ENCODE measurements at regions not wholly inside any gene's neighbourhood (a gene's known extent, or its start where the extent isn't known, plus 50 kb on each side); places are given as distances from the start of the nearest gene placed in this dataset.

- no peak for DNase-seq
These were observed 131.0 kb downstream of the PDGFRA start for GRCh38 chr4:54359919-54360650.

- no peak for DNase-seq
These were observed 133.9 kb downstream of the PDGFRA start for GRCh38 chr4:54363037-54363436.

GRCh38 chr4:54365691-54366090 is 136.6 kb downstream of the PDGFRA start:
- DNase-seq: no peak

- DNase-seq: no peak
These were observed 138.0 kb downstream of the PDGFRA start for GRCh38 chr4:54367059-54367458.

GRCh38 chr4:54368281-54369265 is 139.5 kb downstream of the PDGFRA start:
- no peak for DNase-seq

GRCh38 chr4:54371173-54371572 is 142.1 kb downstream of the PDGFRA start:
- DNase-seq: no peak

- DNase-seq: no peak
These were observed 143.9 kb downstream of the PDGFRA start for GRCh38 chr4:54372951-54373350.

- DNase-seq: no peak
These were observed 144.7 kb downstream of the PDGFRA start for GRCh38 chr4:54373718-54374210.

- DNase-seq: no peak
These were observed 149.4 kb downstream of the PDGFRA start for GRCh38 chr4:54378461-54378860.

- no peak for DNase-seq
These were observed 155.1 kb downstream of the PDGFRA start for GRCh38 chr4:54384152-54384551.

- peak; percentile 13 for DNase-seq
These were observed 155.5 kb downstream of the PDGFRA start for GRCh38 chr4:54384563-54384962.

- no peak for DNase-seq
These were observed 157.1 kb downstream of the PDGFRA start for GRCh38 chr4:54386042-54386669.

- no peak for DNase-seq
These were observed 157.6 kb downstream of the PDGFRA start for GRCh38 chr4:54386693-54387092.

GRCh38 chr4:54390670-54391069 is 161.6 kb downstream of the PDGFRA start:
- DNase-seq: no peak

- DNase-seq: no peak
These were observed 162.0 kb downstream of the PDGFRA start for GRCh38 chr4:54391104-54391503.

GRCh38 chr4:54392479-54392878 is 163.4 kb downstream of the PDGFRA start:
- DNase-seq: no peak

GRCh38 chr4:54393243-54393642 is 164.2 kb downstream of the PDGFRA start:
- no peak for DNase-seq

- no peak for DNase-seq
These were observed 166.0 kb downstream of the PDGFRA start for GRCh38 chr4:54395013-54395527.

- DNase-seq: no peak
These were observed 171.1 kb downstream of the PDGFRA start for GRCh38 chr4:54400188-54400587.

GRCh38 chr4:54400802-54401201 is 171.7 kb downstream of the PDGFRA start:
- no peak for DNase-seq

- no peak for DNase-seq
These were observed 173.9 kb downstream of the PDGFRA start for GRCh38 chr4:54402880-54403480.

- no peak for DNase-seq
These were observed 174.8 kb downstream of the PDGFRA start for GRCh38 chr4:54403700-54404453.
